Sigmoid colon (tissue), 4 donors: ENCODE measurements at regions not wholly inside any gene's neighbourhood (a gene's known extent, or its start where the extent isn't known, plus 50 kb on each side); places are given as distances from the start of the nearest gene placed in this dataset.

Experiments
- EP300 ChIP-seq, 4 donors: sonication (generic); formaldehyde crosslinking; IDR thresholded peaks; one replicate each; pipeline ENCODE4 v1.6.1; 2017; ENCODE audit warnings: antibody characterized with exemption in 4 of 4
- POLR2A ChIP-seq, 2 donors: fragments of 450-650 bp; IDR thresholded peaks; one replicate each; pipeline ENCODE4 v1.6.1; 2016; ENCODE audit warnings: antibody characterized with exemption in 2 of 2, mild to moderate bottlenecking in 2 of 2, moderate library complexity in 2 of 2
- TF ChIP-seq, protein P1 (sequence below), 4 experiments: fragments of 450-650 bp in 3 of 4; fragments of 200-600 bp in 1 of 4; IDR thresholded peaks; one replicate each; pipeline ENCODE4 v1.5.1; 2016 to 2019; ENCODE audit warnings: antibody characterized with exemption in 4 of 4, mild to moderate bottlenecking in 3 of 4, moderate library complexity in 2 of 4

DNA sequence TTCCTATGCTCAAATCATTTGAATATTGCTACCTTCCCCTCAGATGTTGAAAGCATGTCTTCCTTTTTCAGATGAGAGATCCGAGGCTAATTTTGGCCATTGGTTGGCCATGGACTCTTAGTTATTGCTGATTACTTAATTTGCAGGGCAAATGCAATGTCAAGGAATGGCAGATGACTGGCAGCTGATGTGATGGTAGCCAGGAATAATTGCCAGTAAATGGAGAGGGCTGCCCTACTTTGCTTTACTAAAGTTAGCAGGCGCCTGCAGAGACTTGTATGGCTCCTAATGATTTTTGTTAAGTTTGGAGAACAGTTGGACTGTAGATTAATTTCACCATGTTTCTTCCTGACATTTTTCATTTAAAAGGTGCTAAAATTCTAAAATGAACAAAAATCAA is 128.9 kb downstream of the XCL2 start:
- TF ChIP-seq, protein P1, sequence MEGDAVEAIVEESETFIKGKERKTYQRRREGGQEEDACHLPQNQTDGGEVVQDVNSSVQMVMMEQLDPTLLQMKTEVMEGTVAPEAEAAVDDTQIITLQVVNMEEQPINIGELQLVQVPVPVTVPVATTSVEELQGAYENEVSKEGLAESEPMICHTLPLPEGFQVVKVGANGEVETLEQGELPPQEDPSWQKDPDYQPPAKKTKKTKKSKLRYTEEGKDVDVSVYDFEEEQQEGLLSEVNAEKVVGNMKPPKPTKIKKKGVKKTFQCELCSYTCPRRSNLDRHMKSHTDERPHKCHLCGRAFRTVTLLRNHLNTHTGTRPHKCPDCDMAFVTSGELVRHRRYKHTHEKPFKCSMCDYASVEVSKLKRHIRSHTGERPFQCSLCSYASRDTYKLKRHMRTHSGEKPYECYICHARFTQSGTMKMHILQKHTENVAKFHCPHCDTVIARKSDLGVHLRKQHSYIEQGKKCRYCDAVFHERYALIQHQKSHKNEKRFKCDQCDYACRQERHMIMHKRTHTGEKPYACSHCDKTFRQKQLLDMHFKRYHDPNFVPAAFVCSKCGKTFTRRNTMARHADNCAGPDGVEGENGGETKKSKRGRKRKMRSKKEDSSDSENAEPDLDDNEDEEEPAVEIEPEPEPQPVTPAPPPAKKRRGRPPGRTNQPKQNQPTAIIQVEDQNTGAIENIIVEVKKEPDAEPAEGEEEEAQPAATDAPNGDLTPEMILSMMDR (IDR thresholded peaks at IDR 0.05), result no peak
- TF ChIP-seq EP300 (IDR thresholded peaks at IDR 0.05) (no peak), POLR2A (IDR thresholded peaks at IDR 0.05) (no peak)
